ENCODE measurements at regions not wholly inside any gene's neighbourhood (a gene's known extent, or its start where the extent isn't known, plus 50 kb on each side); places are given as distances from the start of the nearest gene placed in this dataset.

GRCh38 chr18:75158465-75159237 is 50.3 kb downstream of the PTGR3 start:
- DNase-seq (ENCODE audit: low spot score in 2 of 2): no peak
- H3K4me1 Mint-ChIP-seq: peaks cover 10% of the 10 kb centered on the region
- H3K27me3 Mint-ChIP-seq: peaks cover 19% of the 10 kb centered on the region
- H3K36me3 Mint-ChIP-seq: no peaks in the 10 kb centered on the region
- H3K4me3 Mint-ChIP-seq: no peak overlapping the region
- no peak for ATAC-seq (ENCODE audit: low read depth)
- peaks cover 2% of the 10 kb centered on the region for H3K9me3 Mint-ChIP-seq
- no peak overlapping the region for H3K27ac Mint-ChIP-seq

GRCh38 chr18:75157851-75158250 is 51.1 kb downstream of the PTGR3 start:
- DNase-seq (ENCODE audit: low spot score in 2 of 2) (no peak), ATAC-seq (ENCODE audit: low read depth) (no peak)
- Mint-ChIP-seq H3K9me3 (peaks cover 2% of the 10 kb centered on the region), H3K4me1 (peaks cover 10% of the 10 kb centered on the region), H3K27ac (no peak overlapping the region), H3K4me3 (no peak overlapping the region), H3K27me3 (peaks cover 19% of the 10 kb centered on the region), H3K36me3 (no peaks in the 10 kb centered on the region)

DNA sequence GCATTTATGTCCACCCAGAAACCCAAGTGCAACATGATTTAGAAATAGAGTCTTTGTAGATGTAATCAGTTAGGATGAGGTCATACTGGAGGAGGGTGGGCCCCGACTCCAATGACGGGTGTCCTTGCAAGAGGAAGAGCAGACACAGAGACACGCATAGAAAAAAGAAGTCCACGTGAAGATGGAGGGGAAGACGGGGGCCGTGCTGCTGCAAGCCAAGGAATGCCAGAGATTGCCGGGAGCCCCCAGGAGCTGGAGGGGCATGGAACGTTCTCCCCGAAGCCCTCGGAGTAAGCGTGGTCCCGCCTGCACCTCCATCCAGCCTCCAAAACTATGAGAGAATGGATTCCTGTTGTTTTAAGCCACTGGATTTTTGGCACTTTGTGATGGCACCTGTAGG is 51.6 kb downstream of the PTGR3 start:
- H3K4me1 Mint-ChIP-seq: peaks cover 10% of the 10 kb centered on the region
- no peak overlapping the region for H3K4me3 Mint-ChIP-seq
- H3K27me3 Mint-ChIP-seq: peaks cover 19% of the 10 kb centered on the region
- peaks cover 2% of the 10 kb centered on the region for H3K9me3 Mint-ChIP-seq
- ATAC-seq (ENCODE audit: low read depth) (no peak), DNase-seq (ENCODE audit: low spot score in 2 of 2) (no peak)
- no peak overlapping the region for H3K27ac Mint-ChIP-seq
- H3K36me3 Mint-ChIP-seq: peaks cover 1% of the 10 kb centered on the region

DNA sequence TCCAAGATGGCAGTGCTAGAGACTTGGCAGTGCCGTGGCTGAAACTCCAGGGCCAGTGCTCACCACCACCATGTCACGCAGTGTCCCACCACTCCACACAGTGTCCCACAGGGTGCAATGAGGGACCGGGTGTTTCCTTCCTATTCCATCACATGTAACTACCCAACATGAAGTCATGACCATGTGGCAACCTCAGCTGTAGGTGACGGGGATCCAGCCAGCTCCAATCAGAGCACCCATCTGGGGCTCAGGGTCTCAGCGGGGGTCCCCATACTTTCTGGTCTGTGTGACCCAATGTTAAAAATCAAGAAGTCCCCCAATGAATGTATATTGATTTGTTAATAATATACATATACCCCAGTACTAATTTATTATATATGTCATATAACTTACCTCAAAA is 52.1 kb downstream of the PTGR3 start:
- Mint-ChIP-seq H3K36me3 (peaks cover 4% of the 10 kb centered on the region), H3K27ac (no peak overlapping the region), H3K9me3 (peaks cover 7% of the 10 kb centered on the region), H3K4me1 (peaks cover 7% of the 10 kb centered on the region), H3K27me3 (peaks cover 19% of the 10 kb centered on the region), H3K4me3 (no peak overlapping the region)
- no peak for ATAC-seq (ENCODE audit: low read depth)
- no peak for DNase-seq (ENCODE audit: low spot score in 2 of 2)

GRCh38 chr18:75156139-75156750 is 52.7 kb downstream of the PTGR3 start:
- Mint-ChIP-seq H3K4me1 (peaks cover 1% of the 10 kb centered on the region), H3K9me3 (peaks cover 9% of the 10 kb centered on the region), H3K36me3 (peaks cover 5% of the 10 kb centered on the region), H3K27ac (no peak overlapping the region), H3K4me3 (no peak overlapping the region), H3K27me3 (peaks cover 21% of the 10 kb centered on the region)
- DNase-seq (ENCODE audit: low spot score in 2 of 2): no peak
- ATAC-seq (ENCODE audit: low read depth): no peak

DNA sequence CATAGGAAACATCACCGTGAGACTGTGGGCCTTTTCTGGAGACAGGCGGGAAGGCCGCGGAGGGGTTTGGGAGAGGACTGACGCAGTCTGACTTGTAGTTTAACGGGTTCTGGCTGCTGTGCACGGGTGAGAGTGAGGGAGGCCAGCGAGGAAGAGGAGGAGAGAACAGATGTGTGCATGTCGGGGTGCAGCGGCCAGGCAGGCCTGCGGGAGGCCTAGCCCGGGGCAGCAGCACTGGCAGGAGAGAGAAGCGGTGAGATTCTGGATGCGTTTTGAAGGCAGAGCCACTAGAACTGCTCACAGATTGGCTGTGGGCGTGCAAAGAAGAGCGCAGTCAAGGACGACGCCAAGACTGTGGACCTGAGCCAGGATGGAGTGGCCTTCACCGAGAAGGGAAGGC is 53.9 kb downstream of the PTGR3 start:
- DNase-seq (ENCODE audit: low spot score in 2 of 2): no peak
- Mint-ChIP-seq H3K4me1 (no peaks in the 10 kb centered on the region), H3K4me3 (no peak overlapping the region), H3K27me3 (peaks cover 21% of the 10 kb centered on the region), H3K27ac (no peak overlapping the region), H3K9me3 (peaks cover 10% of the 10 kb centered on the region), H3K36me3 (peaks cover 5% of the 10 kb centered on the region)
- ATAC-seq (ENCODE audit: low read depth): no peak

- no peak for DNase-seq (ENCODE audit: low spot score in 2 of 2)
- H3K36me3 Mint-ChIP-seq: peaks cover 5% of the 10 kb centered on the region
- H3K27ac Mint-ChIP-seq: no peak overlapping the region
- ATAC-seq (ENCODE audit: low read depth): no peak
- no peaks in the 10 kb centered on the region for H3K4me1 Mint-ChIP-seq
- peaks cover 21% of the 10 kb centered on the region for H3K27me3 Mint-ChIP-seq
- H3K4me3 Mint-ChIP-seq: no peak overlapping the region
- H3K9me3 Mint-ChIP-seq: peaks cover 11% of the 10 kb centered on the region
Measured at GRCh38 chr18:75154259-75154658, 54.7 kb downstream of the PTGR3 start.

DNA sequence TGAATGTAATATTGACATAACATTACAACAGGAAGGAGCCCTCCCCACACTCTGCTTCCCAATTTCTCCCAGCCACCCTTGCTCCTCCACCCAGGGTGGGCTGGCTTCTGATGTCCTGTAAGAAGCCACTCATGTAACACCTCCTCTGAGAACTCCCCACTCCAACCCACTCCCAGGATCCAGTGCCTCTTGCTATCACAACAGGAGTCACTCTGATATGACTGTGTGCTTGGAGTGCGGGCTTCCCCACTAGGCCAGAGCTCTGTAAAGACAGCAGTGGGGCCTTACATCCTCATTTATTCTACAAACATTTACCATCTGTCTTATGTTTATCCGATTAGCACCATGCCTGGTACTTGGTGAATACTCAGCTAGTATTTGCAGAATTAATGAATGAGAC is 65.1 kb downstream of the PTGR3 start:
- H3K4me1 Mint-ChIP-seq: peaks cover 6% of the 10 kb centered on the region
- H3K27me3 Mint-ChIP-seq: peaks cover 10% of the 10 kb centered on the region
- H3K27ac Mint-ChIP-seq: no peak overlapping the region
- no peaks in the 10 kb centered on the region for H3K36me3 Mint-ChIP-seq
- peaks cover 14% of the 10 kb centered on the region for H3K9me3 Mint-ChIP-seq
- DNase-seq (ENCODE audit: low spot score in 2 of 2): no peak
- ATAC-seq (ENCODE audit: low read depth): no peak
- no peak overlapping the region for H3K4me3 Mint-ChIP-seq

DNA sequence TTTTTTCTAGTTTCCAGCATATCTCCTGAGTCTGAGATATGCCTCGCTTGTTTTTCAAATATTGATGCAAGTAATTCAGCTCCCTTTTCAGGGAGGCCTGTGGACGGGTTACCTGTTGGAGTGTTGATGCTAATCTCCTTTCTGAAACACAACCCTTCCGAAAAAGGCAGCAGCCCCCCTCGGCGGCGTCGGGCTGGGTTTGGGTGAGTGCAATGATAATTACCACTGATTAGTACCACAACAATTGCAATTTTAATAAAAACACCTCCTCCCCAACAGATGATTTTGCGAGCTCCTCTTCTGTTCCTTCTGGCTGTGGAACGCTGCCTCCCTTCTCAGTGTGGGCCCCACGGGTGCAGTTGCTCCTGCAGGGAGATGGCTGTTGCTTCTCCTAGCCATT is 66.3 kb downstream of the PTGR3 start:
- ATAC-seq (ENCODE audit: low read depth): no peak
- Mint-ChIP-seq H3K27ac (no peak overlapping the region), H3K4me3 (no peak overlapping the region), H3K4me1 (peaks cover 3% of the 10 kb centered on the region), H3K27me3 (peaks cover 10% of the 10 kb centered on the region), H3K36me3 (no peaks in the 10 kb centered on the region), H3K9me3 (peaks cover 14% of the 10 kb centered on the region)
- DNase-seq (ENCODE audit: low spot score in 2 of 2): no peak

GRCh38 chr18:75141734-75142133 is 67.2 kb downstream of the PTGR3 start:
- peaks cover 3% of the 10 kb centered on the region for H3K4me1 Mint-ChIP-seq
- H3K36me3 Mint-ChIP-seq: no peaks in the 10 kb centered on the region
- H3K27me3 Mint-ChIP-seq: peaks cover 10% of the 10 kb centered on the region
- ATAC-seq (ENCODE audit: low read depth) (no peak), DNase-seq (ENCODE audit: low spot score in 2 of 2) (no peak)
- H3K9me3 Mint-ChIP-seq: peaks cover 14% of the 10 kb centered on the region
- H3K4me3 Mint-ChIP-seq: no peak overlapping the region
- no peak overlapping the region for H3K27ac Mint-ChIP-seq

DNA sequence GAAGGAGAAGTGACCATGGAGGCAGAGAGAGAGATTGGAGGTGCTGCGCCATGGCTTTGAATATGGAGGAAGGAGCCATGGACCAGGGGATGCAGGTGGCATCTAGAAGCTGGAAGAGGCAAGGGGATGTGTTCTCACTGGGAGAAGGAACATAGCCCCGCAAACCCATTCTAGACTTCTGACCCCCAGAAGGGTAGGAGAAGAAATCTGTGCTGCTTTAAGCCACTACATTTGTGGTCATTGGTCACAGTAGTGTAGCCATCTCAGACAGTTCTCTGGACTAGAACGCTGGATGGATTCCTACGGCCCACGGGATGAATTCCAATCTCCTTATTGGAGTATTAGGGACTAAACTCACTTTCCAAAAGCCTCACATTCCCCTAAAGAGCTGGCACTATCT is 67.8 kb downstream of the PTGR3 start:
- Mint-ChIP-seq H3K36me3 (no peaks in the 10 kb centered on the region), H3K4me1 (peaks cover 3% of the 10 kb centered on the region), H3K27me3 (peaks cover 10% of the 10 kb centered on the region), H3K4me3 (no peak overlapping the region), H3K27ac (no peak overlapping the region), H3K9me3 (peaks cover 12% of the 10 kb centered on the region)
- no peak for ATAC-seq (ENCODE audit: low read depth)
- no peak for DNase-seq (ENCODE audit: low spot score in 2 of 2)

- ATAC-seq (ENCODE audit: low read depth) (no peak), DNase-seq (ENCODE audit: low spot score in 2 of 2) (no peak)
- Mint-ChIP-seq H3K4me1 (peaks cover 3% of the 10 kb centered on the region), H3K36me3 (no peaks in the 10 kb centered on the region), H3K4me3 (no peak overlapping the region), H3K9me3 (peaks cover 7% of the 10 kb centered on the region), H3K27ac (no peak overlapping the region), H3K27me3 (peaks cover 10% of the 10 kb centered on the region)
Measured at GRCh38 chr18:75140296-75140695, 68.6 kb downstream of the PTGR3 start.

- no peak overlapping the region for H3K27ac Mint-ChIP-seq
- H3K4me3 Mint-ChIP-seq: no peak overlapping the region
- H3K9me3 Mint-ChIP-seq: peaks cover 4% of the 10 kb centered on the region
- ATAC-seq (ENCODE audit: low read depth) (no peak), DNase-seq (ENCODE audit: low spot score in 2 of 2) (no peak)
- H3K36me3 Mint-ChIP-seq: no peaks in the 10 kb centered on the region
- H3K4me1 Mint-ChIP-seq: peaks cover 5% of the 10 kb centered on the region
- peaks cover 12% of the 10 kb centered on the region for H3K27me3 Mint-ChIP-seq
Measured at GRCh38 chr18:75139226-75139911, 69.6 kb downstream of the PTGR3 start.

DNA sequence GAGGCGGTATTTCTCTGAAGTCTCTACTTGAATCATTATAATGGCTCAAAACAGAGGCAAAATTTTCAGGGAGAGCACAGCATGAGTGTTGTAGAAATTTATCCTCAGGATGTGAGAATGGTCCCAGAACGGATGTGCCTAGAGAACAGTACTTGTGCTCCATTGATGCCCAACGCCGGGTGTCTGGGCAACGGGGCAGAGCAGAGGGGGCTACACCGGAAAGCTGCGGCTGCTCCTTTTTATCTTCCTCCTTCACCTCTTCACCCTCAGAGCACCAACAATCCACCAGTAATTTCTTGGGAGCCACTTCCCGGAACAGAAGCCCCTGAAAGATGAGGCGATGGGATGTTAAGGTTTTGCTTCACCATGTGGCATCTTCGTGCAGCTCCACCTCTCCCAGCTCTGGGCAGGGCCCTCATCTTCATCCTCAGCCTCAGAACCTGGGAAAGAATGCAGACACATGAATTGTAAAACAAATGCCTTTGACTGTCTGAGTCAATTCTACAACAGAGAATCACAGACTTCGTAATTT is 71.5 kb downstream of the PTGR3 start:
- no peak for DNase-seq (ENCODE audit: low spot score in 2 of 2)
- Mint-ChIP-seq H3K4me3 (no peak overlapping the region), H3K4me1 (peaks cover 7% of the 10 kb centered on the region), H3K9me3 (no peaks in the 10 kb centered on the region), H3K27ac (no peak overlapping the region), H3K27me3 (peaks cover 16% of the 10 kb centered on the region), H3K36me3 (no peaks in the 10 kb centered on the region)
- no peak for ATAC-seq (ENCODE audit: low read depth)
